ENCODE measurements at regions not wholly inside any gene's neighbourhood (a gene's known extent, or its start where the extent isn't known, plus 50 kb on each side); places are given as distances from the start of the nearest gene placed in this dataset.
"Not testable (repeated sequence)": the region's sequence is repeated elsewhere in the genome, so short reads cannot be mapped to it uniquely, and the experiment has no call there.

DNA sequence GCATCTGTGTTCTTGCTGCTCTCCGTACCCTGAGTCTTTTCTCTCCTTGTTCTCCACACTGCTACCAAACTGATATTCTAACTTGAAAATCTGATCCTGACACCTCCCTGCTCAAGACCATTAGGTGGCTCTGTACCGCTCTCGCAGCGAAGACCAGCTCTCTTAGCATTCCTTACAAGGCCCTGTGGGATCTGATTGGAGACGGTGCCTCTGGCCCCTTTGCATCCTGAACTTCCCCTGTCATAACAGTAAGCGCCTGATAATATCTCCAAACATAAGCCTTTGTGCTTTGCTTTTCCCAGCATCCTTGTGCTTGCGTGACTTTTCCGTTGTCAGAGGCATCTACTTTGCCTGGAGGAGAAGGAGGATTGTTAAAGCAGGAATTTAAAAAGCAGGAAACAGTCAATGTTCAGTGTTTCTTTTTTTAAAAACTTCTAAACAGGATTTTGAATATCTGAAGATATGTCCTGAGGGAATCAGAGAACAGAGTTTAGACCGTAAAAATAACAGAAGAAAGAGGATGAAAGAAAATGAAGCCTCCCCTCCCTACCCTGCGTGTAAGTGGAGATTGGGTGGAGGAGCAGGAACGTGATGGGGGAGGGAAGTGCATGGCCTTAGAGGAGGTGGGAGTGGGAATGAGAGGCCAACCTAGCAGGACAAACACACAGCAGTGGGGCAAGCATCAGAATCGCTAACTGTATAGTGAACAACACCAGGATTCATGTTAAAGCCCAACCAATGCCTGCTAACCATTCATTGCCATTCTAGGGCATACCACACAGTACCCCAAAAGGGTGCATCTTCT is 89.2 kb upstream of the STMND1 start:
- no peak for DNase-seq

DNA sequence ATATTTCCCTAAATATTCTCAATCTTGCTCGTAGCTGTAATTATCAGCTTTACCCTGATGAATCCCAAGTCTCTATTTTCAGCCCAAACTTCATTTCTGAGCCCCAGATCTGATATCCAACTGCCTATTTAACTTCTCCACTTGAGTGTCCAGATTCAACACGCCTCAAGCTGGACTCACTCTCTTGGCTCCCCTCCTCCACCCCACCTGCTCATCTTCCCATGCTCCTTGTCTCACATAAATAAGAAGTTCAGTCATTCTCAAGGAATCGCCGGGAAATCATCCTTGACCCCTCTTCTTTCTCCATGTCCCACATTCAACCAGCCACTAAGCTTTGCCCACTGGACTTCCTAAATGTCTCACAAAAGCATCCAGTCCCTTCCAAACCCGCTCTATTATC is 89.9 kb upstream of the STMND1 start:
- DNase-seq, result no peak

DNA sequence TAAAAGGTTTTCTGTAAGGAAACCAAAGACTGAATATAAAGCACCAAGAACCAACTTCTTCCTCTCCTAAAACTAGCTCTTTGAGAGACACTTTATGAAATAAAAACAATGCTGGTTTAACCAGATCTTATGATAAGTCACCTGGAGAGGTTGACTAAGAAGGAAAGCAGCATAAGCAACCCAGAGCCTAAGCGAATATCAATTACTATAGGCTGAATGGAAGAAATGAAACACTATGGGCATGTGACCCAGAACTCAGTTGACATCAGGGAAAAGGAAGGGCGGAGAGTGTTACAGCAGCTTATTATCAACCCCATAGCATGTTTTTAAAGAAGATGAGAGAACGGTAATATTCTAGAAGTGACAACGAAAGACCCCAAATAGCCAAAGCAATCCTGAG is 94.1 kb upstream of the STMND1 start:
- DNase-seq, result no peak

DNA sequence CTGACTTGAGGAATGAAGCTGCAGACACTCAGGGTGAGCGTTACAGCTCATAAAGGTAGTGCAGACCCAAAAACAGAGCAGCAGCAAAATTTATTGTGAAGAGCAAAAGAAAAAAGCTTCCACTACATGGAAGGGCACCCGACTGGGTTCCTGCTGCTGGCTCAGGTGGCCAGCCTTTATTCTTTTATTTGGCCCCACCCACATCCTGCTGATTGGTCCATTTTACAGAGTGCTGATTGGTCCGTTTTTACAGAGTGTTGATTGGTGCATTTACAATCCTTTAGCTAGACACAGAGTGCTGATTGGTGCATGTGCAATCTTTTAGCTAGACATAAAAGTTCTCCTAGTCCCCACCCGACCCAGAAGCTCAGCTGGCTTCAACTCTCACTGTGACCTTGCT is 95.3 kb upstream of the STMND1 start:
- DNase-seq, result no peak

DNA sequence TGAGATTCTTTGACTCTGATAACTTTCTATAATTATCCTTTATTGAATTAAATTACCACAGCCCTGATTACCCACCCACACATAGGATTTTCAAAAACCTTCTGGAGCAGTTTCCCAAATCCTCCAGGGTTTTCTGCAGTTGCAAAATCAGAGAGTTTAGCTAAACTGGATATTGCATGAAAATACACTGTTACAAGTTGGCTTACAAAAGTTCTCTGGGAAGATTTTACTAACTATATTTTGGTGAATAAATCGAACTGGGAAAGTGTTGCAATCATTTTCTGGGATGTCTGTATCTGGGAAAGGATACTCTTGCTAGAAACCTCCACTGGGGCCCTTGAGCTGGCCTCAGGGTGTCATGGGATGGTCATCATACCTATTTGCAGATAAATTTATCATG is 97.6 kb upstream of the STMND1 start:
- DNase-seq, result no peak

DNA sequence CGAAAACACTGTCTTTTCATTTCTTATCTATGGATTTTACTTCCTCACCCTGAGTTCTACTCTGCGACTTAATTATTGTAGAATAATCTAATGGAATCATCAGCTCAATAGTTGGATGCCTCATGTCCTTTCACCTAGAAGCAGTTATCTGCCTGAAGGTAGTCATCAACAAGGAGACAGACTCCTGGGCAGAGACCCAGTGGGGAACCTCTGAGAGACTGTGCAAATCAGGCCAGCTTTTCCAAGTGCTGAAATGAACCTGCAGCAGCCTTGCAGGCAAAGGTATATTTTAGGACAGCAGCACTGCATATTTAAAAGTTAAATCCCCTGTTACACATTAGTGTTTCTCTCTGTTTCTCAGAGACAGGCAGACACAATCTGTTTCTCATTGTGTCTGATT is 99.7 kb upstream of the STMND1 start:
- no peak for DNase-seq

DNA sequence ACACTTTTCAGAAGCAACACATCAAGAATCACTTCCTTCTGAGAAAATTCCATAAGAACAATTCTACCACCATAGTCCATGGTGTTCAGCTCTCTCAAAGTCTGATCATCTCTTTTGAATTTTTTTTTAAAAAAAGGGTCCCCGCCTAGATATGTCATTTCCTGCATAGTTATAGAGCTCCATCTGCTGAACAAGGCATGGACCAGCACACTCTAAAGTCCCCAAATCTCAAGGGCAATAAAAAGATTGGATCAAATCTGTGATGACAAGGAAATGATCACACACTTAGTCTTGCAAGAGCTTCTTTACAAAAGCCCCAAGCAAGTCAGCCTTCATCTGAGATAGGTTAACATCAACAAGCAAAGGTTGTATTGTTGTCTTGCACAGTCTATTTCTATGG is 100.7 kb upstream of the STMND1 start:
- DNase-seq, result no peak

DNA sequence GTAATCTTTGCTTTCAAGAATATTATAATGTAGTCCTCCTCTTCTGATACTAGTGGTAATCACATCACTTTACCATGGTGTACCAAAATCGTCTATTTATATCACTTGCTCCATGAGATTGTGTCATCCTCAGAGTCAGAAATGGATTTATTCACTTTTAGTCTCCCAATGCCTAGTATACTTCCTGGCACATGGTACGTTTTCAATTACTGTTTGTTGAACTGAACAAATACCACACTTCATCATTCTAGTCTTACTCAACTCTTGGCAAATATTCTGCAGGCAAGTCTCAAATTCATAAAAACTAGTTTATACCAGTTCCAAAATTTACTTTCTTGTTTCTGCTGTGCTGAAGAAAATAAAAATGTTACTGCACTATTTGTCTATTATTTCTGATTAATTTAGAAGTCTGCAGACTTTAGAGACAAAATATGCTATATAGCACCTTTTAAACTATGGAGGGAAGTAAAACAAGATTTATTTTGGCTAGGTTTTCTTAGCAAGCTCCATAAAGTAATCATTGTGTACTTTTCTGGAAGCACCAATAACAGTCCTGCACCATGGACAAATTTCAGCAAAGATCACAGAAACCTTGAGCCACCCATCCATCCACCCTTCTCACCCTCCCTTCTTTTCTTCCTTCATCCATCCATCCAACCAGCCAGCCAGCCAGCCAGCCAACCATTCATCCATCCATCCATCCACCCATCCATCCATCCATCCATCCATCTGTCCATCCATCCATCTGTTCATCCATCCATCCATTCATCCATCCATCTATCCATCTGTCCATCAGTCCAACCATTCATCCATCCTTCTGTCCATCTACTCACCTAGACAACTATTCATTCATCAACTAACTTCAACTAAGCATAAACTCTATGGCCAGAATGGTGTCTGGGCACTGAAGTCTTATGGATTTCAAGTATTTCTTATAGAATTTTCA is 102.1 kb upstream of the STMND1 start:
- no peak for DNase-seq

DNA sequence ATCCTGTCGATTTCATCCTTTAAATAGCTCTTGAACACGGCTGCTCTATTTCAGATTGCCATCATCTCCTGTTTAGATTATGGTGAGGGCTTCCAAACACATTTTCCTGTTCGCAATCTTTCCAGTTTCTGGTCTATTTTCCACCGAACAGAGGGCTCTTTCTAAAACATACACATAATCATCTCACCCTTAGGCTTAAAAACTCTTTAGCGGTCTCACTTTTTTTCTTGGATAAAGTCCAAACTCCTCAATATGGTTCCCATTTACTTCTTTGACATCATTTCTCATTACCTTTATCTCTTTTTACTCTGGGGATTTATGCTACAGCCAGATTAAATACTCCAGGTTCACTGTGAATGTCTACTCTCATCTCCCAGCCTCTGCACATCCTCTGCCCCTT is 103.4 kb upstream of the STMND1 start:
- DNase-seq, result no peak

DNA sequence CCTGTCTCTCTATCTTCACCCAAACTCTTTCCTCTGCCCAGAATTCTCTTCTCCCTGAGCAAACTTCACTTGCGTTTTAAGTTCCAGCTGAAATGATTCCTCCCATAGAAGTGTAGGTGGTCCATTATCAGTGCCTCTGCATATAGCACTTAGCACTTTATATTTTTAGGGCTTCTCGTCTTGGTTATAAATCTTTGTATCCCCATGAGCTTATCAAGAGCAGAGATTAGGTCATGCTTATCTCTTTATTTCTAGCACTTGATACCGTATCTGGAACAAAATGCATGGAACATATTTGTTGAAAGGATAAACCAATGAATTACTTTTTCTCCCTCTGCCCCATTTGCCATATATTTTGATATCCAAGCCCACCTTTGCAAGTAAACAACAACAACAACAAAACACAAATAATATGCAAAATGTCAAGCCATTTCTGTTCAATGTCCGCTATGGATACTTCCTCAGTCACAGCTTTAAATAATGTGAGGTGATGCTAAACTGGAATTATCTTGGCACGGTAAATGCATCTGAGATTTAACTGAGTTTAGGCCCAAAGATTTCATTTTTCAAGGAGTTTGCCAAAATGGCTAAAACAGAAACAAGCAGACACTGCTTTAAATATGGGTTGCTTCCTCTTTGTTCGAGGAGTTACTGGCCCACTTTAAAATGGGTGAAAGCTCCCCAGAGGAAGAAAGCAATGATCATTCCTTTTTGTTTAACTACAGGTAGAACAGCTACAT is 106.2 kb upstream of the STMND1 start:
- no peak for DNase-seq

DNA sequence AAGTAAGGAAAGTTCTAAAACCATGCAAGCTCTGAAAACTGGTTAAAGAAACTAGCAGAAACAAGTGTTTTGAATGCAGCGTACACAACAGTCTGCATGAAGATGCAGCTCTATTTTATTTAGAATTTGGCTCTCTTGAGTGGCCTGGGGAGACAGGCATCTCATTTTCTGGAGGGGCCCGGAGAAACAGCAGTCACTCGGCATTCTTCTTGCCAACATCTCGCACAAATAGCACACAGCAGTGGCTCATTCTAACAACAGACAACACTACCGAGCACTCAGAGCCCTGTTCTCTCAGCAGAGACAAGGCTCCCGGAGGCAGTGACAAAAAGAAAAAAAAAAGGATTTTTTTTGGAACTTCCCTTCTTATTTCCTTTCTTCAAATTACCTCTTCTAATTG is 108.5 kb upstream of the STMND1 start:
- DNase-seq, result no peak

DNA sequence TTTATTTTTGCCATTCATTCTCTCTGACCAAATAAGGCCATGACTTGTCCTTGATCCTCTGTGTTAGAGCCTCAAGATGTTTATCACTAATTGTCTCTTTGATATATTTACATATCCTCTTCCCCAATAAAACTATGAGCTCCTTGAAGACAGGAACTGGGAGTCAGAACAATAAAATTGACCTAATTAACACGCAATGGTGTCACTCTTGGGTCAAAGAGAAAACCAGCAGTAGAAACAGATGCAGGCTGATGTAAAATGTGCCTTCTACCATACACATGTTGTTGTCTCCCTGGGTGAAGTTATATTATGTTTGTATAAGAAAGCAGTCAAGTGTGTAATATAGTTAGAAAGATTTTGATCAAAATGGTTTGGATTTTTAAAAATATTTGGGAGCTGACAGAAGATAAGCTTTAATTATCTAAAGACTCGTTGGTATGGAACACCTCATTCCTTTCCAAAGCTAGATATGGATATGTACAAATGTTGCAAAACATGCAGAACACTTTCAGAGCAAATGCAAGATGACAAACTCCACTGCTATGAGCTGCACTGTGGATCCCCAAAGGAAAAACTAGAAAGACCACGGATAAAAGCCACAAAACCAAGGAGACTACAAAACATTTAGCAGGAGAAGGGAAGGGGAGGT is 109.7 kb upstream of the STMND1 start:
- DNase-seq, result no peak

DNA sequence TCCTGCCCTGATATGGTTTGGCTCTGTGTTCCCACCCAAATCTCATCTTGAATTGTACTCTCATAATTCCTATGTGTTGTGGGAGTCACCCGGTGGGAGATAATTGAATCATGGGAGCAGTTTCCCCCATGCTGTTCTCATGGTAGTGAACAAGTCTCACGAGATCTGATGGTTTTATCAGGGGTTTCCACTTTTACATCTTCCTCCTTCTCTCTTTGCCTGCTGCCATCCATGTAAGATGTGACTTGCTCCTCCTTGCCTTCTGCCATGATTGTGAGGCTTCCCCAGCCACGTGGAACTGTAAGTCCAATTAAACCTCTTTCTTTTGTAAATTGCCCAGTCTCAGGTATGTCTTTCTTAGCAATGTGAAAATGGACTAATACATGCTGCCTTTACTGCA is 111.9 kb upstream of the STMND1 start:
- not testable (repeated sequence) for DNase-seq

DNA sequence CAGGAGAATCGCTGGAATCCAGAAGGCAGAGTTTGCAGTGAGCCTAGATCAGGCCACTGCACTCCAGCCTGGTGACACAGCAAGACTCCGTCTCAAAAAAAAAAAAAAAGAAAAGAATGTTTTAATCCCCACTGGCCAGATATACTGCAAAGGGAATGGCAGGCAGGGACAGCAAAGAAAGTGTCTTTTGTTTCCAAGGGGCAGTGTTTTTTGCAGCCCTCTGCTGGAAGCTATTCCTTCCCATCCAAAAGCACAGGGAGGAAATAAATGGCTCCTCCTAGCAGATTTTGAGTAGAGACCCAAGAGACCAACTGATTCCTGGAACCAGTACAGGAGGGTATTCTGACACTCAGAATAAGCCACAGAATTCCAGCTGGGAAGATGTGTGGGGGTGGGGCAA is 112.5 kb upstream of the STMND1 start:
- DNase-seq, result no peak

DNA sequence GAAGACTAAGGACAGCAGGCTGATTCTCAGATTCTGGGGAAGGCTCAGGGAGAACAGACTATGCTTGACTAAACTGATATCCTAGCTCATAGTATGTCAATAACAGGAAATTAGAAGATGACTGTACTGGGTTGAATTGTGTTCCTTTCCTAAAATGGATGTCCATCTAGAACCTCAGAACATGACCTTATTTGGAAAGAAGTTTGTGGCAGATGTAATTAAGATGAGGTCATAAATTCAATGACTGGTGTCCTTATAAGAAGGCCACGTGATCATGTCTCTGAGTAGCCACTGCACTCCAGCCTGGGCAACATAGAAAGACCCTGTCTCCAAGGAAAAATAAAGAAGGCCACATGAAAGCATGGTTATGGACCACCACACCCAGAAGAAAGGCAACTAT is 113.9 kb upstream of the STMND1 start:
- DNase-seq, result no peak

DNA sequence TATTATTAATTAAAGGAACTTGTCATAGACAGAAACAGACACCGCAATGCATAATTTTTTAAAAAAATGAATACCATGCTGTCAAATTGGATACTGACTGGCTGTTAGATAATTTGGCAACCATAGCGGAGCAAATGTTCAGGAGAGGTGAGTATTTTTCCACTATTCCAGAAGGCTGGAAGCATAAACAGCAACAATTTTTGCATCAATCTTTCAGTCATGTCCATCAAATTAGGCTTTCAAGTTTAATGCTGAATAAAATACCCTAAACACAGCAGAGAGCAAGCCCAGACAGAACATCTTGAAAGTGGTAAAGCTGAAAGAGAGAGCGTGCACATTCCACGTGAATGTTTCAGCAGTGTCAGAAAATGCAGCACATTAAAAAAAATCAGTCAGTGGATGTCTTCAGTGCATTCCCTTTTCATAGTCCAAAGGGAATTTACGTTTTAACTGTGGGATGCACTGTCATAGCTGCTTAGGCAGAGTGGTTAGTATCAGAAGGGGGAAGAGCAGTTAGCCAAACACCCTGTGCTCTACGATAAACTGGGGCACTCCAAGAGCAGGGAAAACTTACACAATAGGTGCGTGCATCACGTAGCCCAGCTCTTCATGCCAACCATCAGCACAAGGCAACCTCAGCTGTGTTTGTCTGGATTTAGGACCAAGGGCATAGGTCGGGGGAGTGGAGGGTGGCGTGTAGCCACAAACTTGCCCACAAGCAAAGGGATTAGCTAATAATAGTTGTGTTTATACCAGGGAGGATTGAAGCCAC is 116.2 kb upstream of the STMND1 start:
- no peak for DNase-seq

DNA sequence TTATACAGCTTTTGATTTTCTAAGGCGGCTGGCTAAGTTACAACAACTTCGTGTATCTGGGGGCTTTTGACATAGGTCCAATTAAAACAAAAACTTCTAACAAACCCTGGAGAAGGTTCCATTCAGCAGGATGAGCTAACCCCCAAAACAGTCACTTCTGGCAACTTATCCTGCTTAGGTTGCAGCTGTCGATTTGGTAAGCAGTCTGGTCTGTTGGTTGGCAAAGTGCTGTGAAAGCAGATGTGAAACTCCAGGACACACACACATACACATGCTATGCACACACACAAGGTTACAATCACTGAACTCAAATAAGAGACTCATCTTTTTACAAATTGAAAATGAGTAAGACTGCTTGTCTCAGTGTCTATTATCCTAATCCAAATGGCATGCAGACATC is 119.0 kb upstream of the STMND1 start:
- no peak for DNase-seq

DNA sequence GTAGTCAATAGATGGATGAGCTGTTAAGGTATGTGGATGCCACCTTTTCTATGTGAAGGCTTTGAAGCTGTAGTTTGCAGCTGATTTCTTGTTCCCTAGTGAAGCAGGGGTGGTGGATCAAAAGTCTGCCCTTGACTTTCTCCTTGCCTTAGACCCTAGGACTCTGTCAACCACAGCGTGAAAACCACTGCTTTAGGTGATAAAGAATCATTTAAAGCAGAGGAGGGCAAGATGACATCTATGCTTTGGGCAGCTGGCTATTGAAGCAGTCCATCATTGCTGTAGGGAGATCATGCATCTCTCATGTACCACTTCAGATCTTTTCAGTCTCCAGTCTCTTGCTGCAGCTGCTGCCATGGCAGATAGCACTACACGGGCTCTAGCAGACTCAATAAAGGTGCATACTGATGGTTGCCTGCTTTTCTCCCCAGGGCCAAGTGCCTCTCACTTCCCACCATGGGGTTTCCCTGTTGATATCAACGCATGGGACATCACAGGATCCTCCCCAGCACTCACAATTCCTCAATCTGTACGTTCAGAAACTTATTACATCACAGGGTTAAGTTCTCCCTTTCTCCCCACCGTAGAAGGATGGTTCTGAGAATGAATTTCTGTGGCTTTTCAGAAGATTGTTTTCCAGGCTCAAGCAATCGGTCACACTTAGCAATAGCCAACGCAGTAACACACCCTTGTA is 122.0 kb upstream of the STMND1 start:
- DNase-seq, result no peak

DNA sequence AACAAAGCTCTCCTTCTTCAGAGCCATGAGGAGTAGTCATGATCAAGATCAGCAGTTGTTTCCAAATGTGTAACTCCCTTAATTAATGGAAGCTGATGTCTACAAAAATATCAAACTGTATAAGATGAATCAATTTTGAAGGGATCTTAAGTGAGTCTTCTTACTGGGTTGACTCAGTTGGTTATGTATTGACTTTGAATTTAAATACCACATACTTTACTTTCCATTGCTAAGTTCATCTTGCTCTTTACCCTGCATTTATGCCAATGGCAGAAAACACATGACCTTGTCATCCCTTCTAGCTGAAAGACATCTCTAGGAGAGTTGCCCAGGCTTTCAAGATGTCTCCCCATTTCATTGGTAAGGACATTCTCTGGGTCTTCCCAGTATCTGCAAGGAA is 123.2 kb upstream of the STMND1 start:
- DNase-seq, result no peak

DNA sequence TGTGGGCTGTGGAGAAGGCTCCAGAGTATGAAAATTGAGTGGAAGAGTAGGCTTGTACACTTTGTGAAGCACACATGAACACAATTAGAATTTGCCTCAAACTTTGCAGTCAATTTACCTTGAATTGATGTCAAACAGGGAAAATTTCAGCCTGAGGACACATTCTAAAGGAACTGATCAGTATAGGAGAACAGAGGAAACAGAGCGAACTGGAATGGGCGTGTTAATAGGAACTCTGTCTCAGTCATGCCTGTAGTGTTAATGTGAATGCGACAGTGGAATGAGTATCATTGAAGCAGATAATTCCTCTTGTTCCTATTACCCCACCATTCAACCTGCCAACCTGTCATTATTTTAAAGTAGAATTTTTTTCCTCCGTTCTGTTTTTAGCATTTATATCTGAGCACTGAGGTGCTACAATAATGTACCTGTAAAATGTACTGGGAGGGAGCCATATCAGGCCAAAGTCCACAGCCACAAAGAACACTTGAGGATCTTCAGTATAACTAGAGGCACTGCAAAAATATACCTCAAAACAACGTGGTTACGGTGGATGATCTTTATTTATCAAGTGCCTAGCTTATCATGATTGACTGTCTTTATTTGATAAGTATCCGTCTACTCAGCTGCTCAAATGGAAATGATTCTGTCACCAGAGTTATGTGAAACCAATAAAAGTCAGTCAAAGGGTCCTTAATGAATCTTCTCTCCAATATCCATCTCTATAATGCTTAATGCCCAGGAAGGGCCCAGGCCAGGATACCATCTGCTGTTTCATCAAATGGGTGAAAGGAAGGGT is 125.3 kb upstream of the STMND1 start:
- DNase-seq, result no peak

Data from hematopoietic multipotent progenitor cell treated with erythropoietin and hydrocortisone succinate and interleukin-3 and kit ligand, for 8 days (in vitro differentiated cells).